HG03460 (cell line): ENCODE measurements at regions not wholly inside any gene's neighbourhood (a gene's known extent, or its start where the extent isn't known, plus 50 kb on each side); places are given as distances from the start of the nearest gene placed in this dataset.
"Not testable (repeated sequence)": the region's sequence is repeated elsewhere in the genome, so short reads cannot be mapped to it uniquely, and the experiment has no call there.

ENCODE experiments used
- ATAC-seq: cut with Tn5 transposase; IDR thresholded peaks from one replicate; pipeline ENCODE4 v1.9.1; 2021; ENCODE audit not compliant: unreplicated experiment

GRCh38 chr3:78285032-78285728, 1245.3 kb downstream of the ROBO2 start:
- ATAC-seq, result no peak

DNA sequence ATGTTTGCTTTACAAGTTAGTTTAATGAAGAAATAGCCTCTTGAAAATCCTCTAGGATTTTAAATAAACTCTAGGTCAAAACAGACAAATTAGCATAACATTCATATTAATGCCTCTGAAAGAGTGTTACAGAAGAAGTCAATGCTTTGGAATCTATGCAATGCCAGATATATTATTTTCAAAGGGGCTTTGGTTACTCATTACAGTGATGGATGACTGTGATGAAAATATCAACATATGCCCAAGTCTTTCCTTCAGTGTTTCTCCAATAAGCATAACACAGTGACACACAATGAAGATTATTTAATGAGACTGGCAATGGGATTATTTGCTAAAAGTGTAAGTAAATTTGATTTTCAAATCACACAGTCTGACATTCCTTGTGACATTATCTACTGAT, 1247.2 kb downstream of the ROBO2 start:
- ATAC-seq, result no peak

DNA sequence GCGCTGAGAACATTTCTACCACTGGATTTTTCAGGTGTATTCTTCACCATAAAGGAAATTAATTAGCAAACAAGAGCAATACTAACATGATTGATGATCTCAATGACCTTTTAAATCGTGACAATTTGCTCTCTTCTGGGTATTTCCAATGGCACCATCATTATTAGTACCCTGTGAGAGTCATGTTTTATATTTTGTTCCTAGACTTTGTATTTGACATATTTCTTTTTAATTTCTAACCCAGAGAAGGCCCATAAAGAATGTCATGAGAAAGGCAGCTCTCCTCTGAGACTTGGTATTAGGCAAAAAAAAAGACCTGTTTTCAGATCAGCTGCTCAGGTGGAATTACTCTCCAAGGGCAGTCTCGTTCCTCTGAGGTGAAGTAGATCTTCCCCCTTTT, 1253.4 kb downstream of the ROBO2 start:
- ATAC-seq, result no peak

GRCh38 chr3:78304115-78304514, 1264.2 kb downstream of the ROBO2 start:
- ATAC-seq, result no peak

GRCh38 chr3:78312851-78313250, 1273.0 kb downstream of the ROBO2 start:
- no peak for ATAC-seq

- ATAC-seq, result no peak
Measured at GRCh38 chr3:78313332-78313731, 1273.4 kb downstream of the ROBO2 start.

GRCh38 chr3:78314327-78314726, 1274.4 kb downstream of the ROBO2 start:
- ATAC-seq, result no peak

- ATAC-seq, result no peak
Measured at GRCh38 chr3:78317774-78318173, 1277.9 kb downstream of the ROBO2 start.

DNA sequence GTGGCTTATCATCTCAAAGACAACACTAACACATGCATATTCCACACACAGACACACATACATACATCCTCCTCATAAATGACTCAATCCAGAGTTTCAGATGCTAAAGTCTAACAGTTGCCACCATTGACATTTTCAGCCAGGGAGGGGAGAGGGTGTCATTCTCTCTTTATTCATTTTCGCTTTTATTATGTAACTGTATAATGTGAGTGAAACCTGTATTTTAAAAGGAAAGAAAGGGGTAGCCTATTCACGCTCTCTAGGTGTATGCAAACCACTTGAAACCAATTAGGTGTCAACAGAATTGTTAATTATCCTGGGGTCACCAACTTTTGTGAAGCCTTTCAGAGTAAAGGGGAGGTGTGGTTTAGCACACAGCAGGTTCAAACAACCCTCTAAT, 1282.9 kb downstream of the ROBO2 start:
- ATAC-seq, result no peak

DNA sequence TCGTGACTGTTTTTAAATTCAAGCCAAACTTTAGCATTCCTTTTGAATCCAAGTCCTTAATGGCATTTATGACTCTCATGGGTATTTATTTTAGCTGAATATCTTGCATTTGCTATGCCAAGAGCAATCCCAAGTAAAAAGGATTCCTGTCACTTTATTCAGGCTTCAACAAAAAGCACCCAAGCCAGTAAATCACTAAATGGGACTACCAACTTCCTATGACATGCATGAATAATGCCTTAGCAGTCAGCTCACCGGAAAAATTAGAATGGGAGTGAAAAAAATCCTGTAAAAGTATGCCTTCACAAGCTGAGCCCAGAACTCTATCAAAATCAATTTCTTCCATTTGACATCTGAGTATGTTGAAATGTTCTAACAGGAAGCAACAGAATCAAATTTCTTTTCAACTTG, 1297.9 kb downstream of the ROBO2 start:
- no peak for ATAC-seq

DNA sequence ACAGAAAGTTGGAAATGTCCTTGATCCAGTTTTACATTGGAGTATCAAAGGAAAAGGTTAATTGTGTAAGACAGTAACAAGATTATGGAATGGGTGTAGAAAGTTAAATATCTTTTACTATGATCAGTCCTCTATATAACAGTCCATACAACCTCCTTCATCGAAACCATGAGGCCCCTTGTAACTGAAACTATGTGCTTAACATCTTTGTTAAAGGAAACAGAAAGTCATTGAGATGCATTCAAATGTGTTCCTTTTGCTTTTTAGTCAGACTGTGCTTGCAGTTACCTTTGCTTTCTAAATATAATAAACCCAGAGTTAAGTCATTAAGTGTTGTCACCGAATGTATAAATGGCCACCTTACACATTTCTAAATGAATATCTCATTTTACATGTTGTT, 1298.5 kb downstream of the ROBO2 start:
- ATAC-seq, result no peak

- no peak for ATAC-seq
Measured at GRCh38 chr3:78343221-78343620, 1303.3 kb downstream of the ROBO2 start.

DNA sequence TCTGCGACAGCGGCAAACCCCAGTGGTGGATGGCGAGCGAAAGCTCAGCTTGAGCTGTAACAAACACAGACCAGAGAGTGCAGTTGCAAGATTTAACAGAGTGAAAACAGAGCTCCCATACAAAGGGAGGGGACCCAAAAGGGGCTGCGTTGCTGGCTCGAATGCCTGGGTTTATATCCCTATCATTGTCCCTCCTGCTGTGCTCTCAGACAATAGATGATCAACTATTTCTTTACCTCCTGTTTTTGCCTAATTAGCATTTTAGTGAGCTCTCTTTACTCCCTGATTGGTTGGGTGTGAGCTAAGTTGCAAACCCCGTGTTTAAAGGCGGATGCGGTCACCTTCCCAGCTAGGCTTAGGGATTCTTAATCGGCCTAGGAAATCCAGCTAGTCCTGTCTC, 1304.4 kb downstream of the ROBO2 start:
- not testable (repeated sequence) for ATAC-seq

DNA sequence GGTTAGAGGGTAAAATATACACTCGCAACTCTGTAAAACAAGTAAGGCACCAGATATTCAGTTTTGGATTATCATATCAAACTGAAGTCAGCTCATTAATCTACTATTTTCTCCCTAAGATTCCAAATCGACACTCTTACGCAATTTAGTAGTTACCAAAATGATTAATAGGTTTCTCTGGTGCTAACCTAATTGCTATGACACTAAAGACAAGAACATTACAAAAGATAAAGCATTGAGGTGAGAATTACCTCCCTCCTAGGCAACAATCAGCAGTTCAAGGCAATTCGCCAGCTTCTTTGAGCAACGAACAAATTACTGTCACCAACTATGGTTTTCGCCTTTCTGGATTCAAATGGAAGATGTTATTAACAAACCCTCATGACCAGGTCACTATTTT, 1305.0 kb downstream of the ROBO2 start:
- no peak for ATAC-seq

- no peak for ATAC-seq
Measured at GRCh38 chr3:78347176-78347575, 1307.3 kb downstream of the ROBO2 start.

DNA sequence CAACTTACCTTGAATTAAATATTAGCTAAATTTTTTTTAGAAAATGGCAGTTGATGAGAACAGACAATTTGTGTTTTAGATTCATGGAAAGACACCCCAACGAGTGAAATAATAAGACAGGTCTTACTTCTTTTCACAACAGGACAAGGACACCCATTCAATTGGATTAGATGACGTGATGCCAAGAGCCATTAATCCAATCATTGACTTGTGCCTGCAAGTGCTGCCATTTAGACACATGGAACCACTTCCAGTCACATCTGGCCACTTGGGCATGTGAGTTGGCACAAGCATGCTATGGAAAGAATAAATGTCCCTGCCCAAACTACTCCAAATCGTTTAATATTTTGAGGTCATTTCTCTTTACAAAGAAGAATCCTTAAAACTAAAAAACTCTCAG, 1308.8 kb downstream of the ROBO2 start:
- no peak for ATAC-seq

GRCh38 chr3:78349571-78349970, 1309.7 kb downstream of the ROBO2 start:
- no peak for ATAC-seq

GRCh38 chr3:78351334-78351733, 1311.4 kb downstream of the ROBO2 start:
- no peak for ATAC-seq

DNA sequence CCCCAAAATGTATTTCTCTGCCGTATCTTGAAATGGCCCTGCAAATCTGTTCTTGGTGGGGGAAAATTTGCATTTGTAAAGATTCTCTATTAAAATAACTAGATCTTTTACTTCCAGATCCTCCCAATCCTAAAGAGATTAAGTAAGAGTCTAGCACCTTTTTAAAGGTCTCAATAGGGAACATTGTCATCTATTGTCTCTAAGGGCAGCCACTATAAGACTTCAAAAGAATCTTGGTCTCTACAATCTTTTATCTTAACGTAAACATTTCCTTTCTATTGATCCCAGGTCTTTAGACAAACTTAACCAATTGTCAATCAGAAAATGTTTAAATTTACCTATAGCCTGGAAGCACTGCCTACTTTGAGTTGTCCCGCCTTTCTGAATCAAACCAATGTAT, 1313.3 kb downstream of the ROBO2 start:
- no peak for ATAC-seq

- no peak for ATAC-seq
Measured at GRCh38 chr3:78360849-78361248, 1321.0 kb downstream of the ROBO2 start.

DNA sequence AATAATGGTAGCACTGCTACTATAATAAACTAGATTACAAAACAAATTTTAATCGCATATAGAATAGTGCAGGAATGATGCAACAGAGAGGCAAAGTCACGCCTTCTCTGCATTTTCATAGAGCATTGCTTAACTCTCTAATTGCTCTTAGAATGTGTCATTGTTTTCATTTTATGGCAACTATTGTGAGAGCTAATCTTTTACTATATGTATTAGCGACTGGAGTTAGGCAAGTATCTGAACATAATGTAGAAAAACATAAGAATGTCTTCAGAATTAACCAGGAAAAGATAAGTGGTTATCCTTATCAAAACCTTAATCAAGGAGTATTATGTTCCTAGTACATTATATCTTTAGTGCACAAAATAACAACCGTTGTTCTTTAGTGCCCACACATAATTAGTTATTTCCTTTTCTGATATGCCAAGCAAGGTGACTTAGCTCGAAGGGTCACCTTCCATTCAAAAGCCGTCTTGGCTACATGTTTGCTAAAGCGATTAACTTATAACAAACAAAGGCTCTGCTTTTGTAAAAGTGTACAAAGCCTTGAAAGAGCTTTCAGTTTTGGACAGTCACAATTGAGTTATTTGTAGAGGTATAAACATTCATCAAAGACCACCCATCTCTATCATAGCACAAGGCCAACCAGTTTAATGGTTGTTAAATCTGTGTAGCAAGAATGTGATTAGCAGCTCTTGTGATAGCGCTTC, 1328.9 kb downstream of the ROBO2 start:
- no peak for ATAC-seq

GRCh38 chr3:78390221-78390620, 1350.3 kb downstream of the ROBO2 start:
- ATAC-seq, result no peak

GRCh38 chr3:78398401-78398800, 1358.5 kb downstream of the ROBO2 start:
- ATAC-seq, result no peak
